Smooth muscle cell (in vitro differentiated cells): ENCODE measurements at regions not wholly inside any gene's neighbourhood (a gene's known extent, or its start where the extent isn't known, plus 50 kb on each side); places are given as distances from the start of the nearest gene placed in this dataset.

Source experiments
- DNase-seq: peaks from one replicate; lab custom pipeline; 2025; ENCODE audit not compliant: unreplicated experiment; lab: John Stamatoyannopoulos, UW
- H2AFZ ChIP-seq: fragments of 200-600 bp; sonication (generic); 2 replicates; pipeline ENCODE4 v1.6.0; 2016; ENCODE audit warnings: antibody characterized with exemption, low read depth, mild to moderate bottlenecking
- H3F3A ChIP-seq: fragments of 200-600 bp; sonication (generic); 2 replicates; pipeline ENCODE4 v1.6.0; 2017; ENCODE audit warnings: antibody characterized with exemption, low read depth
- H3K27ac ChIP-seq: fragments of 200-600 bp; sonication (generic); 2 replicates; pipeline ENCODE4 v1.5.1; 2016; ENCODE audit warnings: low read depth, mild to moderate bottlenecking
- H3K27me3 ChIP-seq: fragments of 200-600 bp; sonication (generic); 2 replicates; pipeline ENCODE4 v1.6.1; 2016; ENCODE audit warnings: low read depth, mild to moderate bottlenecking
- H3K36me3 ChIP-seq: fragments of 200-600 bp; sonication (generic); 2 replicates; pipeline ENCODE4 v1.5.1; 2016; ENCODE audit warnings: low read depth
- H3K4me1 ChIP-seq: fragments of 200-600 bp; sonication (generic); 2 replicates; pipeline ENCODE4 v1.5.1; 2016; ENCODE audit warnings: low read depth
- H3K4me2 ChIP-seq: fragments of 200-600 bp; sonication (generic); 2 replicates; pipeline ENCODE4 v1.6.0; 2016; ENCODE audit warnings: mild to moderate bottlenecking
- H3K4me3 ChIP-seq: fragments of 200-600 bp; sonication (generic); 2 replicates; pipeline ENCODE4 v1.5.1; 2016; ENCODE audit warnings: mild to moderate bottlenecking
- H3K79me2 ChIP-seq: fragments of 200-600 bp; sonication (generic); 2 replicates; pipeline ENCODE4 v1.6.0; 2016; ENCODE audit warnings: low read depth, mild to moderate bottlenecking
- H3K9ac ChIP-seq: fragments of 200-600 bp; sonication (generic); 2 replicates; pipeline ENCODE4 v1.6.0; 2016; ENCODE audit warnings: low read depth
- H3K9me3 ChIP-seq: fragments of 200-600 bp; sonication (generic); replicated peaks from 2 replicates; pipeline ENCODE4 v1.5.1; 2016; ENCODE audit warnings: low read depth
- H4K20me1 ChIP-seq: fragments of 200-600 bp; sonication (generic); 2 replicates; pipeline ENCODE4 v1.6.0; 2016; ENCODE audit warnings: low read depth
- WGBS: methylation state at CpG from one replicate; pipeline ENCODE4 v1.1.7; 2016; ENCODE audit warnings: low lambda C conversion rate; 5-methylcytosine and 5-hydroxymethylcytosine counted together
- TF ChIP-seq, protein P1 (sequence below): fragments of 200-600 bp; sonication (generic); IDR thresholded peaks from 2 replicates; pipeline ENCODE4 v1.5.1; 2017; ENCODE audit warnings: borderline replicate concordance, mild to moderate bottlenecking, antibody characterized with exemption; ENCODE audit not compliant: insufficient read depth, poor library complexity, severe bottlenecking

DNA sequence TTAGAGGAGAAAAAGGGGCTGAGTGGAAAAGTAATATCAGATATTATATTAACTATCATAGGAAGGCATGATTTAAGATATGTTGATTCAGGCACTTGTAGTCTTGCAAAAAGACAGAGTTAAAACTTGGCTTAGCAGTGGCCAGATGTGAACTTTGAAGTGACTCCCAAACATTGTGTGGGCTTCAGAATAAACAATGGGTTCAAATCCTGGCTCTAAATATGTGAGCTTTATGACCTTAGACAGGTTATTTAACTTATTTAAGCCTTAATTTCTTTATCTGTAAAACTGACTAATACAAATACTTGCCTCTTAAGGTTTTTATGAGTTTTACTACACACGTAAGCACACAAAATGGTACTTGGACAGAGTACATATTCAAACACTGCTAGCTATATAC, 85.9 kb downstream of the TNFSF18 start:
- 46% methylated on average over 1 of the region's 1 CpG for WGBS
- DNase-seq: no peak

DNA sequence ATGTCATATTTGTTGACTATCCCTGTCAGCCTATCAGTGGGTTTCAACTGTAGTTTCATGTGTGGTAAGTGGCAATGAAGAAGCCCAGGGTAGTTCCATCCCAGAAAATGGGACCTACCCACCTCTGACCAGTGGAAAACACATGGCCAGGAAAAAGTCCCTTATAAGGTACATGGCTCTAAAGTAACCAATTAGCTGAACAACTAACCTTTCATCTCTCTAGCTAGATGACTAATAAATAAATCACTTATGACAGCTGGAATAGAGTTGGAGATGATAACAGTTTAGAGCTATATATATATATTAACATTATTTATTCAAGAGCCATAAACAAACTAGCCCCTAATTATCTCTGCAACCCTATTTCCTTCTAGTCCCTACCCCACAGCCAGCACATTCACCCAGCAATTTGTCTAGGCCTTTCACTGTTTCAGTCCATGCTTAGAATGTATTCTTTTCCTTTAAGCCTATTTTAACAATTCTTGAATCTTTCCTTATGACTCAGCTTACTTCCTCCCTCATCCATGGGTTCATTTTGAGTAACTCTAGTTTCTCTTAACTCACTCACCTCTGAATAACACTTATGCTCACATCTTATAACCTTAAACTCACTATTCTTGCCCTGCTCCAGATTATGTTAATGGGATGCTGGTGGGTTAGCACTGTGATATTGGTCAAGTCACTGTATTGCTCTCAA, 83.7 kb downstream of the TNFSF18 start:
- no peaks in the 10 kb centered on the region for H3K79me2 ChIP-seq
- H3K4me1 ChIP-seq: peaks cover 10% of the 10 kb centered on the region
- H3K27ac ChIP-seq: no peak overlapping the region
- no peak overlapping the region for H3K4me3 ChIP-seq
- no peak for DNase-seq
- no peak overlapping the region for H3K4me2 ChIP-seq
- H3K9ac ChIP-seq: no peak overlapping the region
- H3K9me3 ChIP-seq: no peaks in the 10 kb centered on the region
- TF ChIP-seq, protein P1, sequence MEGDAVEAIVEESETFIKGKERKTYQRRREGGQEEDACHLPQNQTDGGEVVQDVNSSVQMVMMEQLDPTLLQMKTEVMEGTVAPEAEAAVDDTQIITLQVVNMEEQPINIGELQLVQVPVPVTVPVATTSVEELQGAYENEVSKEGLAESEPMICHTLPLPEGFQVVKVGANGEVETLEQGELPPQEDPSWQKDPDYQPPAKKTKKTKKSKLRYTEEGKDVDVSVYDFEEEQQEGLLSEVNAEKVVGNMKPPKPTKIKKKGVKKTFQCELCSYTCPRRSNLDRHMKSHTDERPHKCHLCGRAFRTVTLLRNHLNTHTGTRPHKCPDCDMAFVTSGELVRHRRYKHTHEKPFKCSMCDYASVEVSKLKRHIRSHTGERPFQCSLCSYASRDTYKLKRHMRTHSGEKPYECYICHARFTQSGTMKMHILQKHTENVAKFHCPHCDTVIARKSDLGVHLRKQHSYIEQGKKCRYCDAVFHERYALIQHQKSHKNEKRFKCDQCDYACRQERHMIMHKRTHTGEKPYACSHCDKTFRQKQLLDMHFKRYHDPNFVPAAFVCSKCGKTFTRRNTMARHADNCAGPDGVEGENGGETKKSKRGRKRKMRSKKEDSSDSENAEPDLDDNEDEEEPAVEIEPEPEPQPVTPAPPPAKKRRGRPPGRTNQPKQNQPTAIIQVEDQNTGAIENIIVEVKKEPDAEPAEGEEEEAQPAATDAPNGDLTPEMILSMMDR: no peak
- no peaks in the 10 kb centered on the region for H3K27me3 ChIP-seq
- peaks cover 7% of the 10 kb centered on the region for H3F3A ChIP-seq
- H3K36me3 ChIP-seq: no peaks in the 10 kb centered on the region
- H4K20me1 ChIP-seq: no peaks in the 10 kb centered on the region
- no peak overlapping the region for H2AFZ ChIP-seq

More for the DNA sequence above, 85.9 kb downstream of the TNFSF18 start:
- no peaks in the 10 kb centered on the region for H3K9me3 ChIP-seq
- peaks cover 4% of the 10 kb centered on the region for H3K4me1 ChIP-seq
- H3F3A ChIP-seq: peaks cover 7% of the 10 kb centered on the region
- TF ChIP-seq, protein P1: no peak
- no peak overlapping the region for H3K9ac ChIP-seq
- H3K36me3 ChIP-seq: no peaks in the 10 kb centered on the region
- H3K4me2 ChIP-seq: no peak overlapping the region
- H4K20me1 ChIP-seq: no peaks in the 10 kb centered on the region
- H3K4me3 ChIP-seq: no peak overlapping the region
- no peak overlapping the region for H3K27ac ChIP-seq
- no peaks in the 10 kb centered on the region for H3K79me2 ChIP-seq
- no peaks in the 10 kb centered on the region for H3K27me3 ChIP-seq
- no peak overlapping the region for H2AFZ ChIP-seq

DNA sequence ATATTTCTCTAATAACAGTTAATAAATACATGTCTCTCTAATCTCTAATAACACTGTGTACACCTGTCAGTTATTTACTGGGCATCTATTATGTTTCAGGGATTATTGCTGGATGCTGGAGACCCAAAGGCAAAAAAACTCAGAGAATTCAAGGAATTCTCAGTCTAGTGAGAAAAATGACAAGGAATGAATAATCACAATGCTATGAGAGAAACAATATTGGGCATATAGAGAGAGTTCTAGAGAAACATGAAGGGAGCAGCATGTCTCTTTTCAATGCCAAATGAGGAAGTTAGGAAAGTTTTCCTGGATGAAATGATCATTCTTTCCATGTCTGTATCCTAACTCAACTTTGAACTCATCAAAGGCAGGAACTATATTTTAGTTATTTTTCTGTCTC, 82.8 kb downstream of the TNFSF18 start:
- Histone ChIP-seq H3K27me3 (no peaks in the 10 kb centered on the region), H3K27ac (no peak overlapping the region), H3K36me3 (no peaks in the 10 kb centered on the region), H3K4me1 (peaks cover 10% of the 10 kb centered on the region), H3F3A (peaks cover 7% of the 10 kb centered on the region), H3K9ac (no peak overlapping the region), H2AFZ (no peak overlapping the region), H3K79me2 (no peaks in the 10 kb centered on the region), H3K4me2 (no peak overlapping the region), H4K20me1 (no peaks in the 10 kb centered on the region), H3K4me3 (no peak overlapping the region), H3K9me3 (no peaks in the 10 kb centered on the region)
- TF ChIP-seq, protein P1: no peak
- no peak for DNase-seq

DNA sequence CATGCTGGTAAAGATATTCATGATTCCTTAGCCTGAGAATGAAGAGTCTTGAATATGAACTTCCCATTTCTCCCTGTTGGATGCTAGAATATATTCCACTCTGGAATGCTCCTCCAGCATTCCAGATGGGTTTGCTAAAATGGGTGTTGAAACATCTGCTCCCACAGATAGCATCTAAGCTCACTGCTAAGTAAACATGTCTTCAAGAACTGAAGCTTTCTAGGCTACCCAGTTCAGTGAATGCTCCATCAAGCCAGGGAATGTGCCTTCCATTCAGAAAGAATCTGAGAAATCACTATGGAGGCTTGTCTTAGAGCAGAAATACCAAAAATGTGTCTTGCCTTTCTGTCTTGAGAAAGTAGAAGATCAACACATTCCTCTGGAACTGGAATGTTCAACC, 81.1 kb downstream of the TNFSF18 start:
- Histone ChIP-seq H3K36me3 (no peaks in the 10 kb centered on the region), H4K20me1 (no peaks in the 10 kb centered on the region), H3F3A (peaks cover 7% of the 10 kb centered on the region), H3K27me3 (no peaks in the 10 kb centered on the region), H3K9ac (no peak overlapping the region), H3K4me3 (no peak overlapping the region), H3K79me2 (no peaks in the 10 kb centered on the region), H3K9me3 (no peaks in the 10 kb centered on the region), H3K4me1 (peaks cover 10% of the 10 kb centered on the region), H3K4me2 (peak overlapping the region; percentile 28), H2AFZ (no peak overlapping the region), H3K27ac (no peak overlapping the region)
- TF ChIP-seq, protein P1: no peak
- DNase-seq: no peak
